HG03442 (cell line): ENCODE measurements at regions not wholly inside any gene's neighbourhood (a gene's known extent, or its start where the extent isn't known, plus 50 kb on each side); places are given as distances from the start of the nearest gene placed in this dataset.
"Not testable (repeated sequence)": the region's sequence is repeated elsewhere in the genome, so short reads cannot be mapped to it uniquely, and the experiment has no call there.

Experiments used
- ATAC-seq: cut with Tn5 transposase; IDR thresholded peaks from one replicate; pipeline ENCODE4 v1.9.1; 2021; ENCODE audit warnings: mild to moderate bottlenecking, moderate library complexity; ENCODE audit not compliant: unreplicated experiment

GRCh38 chr4:74505355-74505978 is 60.5 kb downstream of the AREG start:
- ATAC-seq = not testable (repeated sequence)

GRCh38 chr4:74509363-74509762 is 64.4 kb downstream of the AREG start:
- ATAC-seq = not testable (repeated sequence)

- no peak for ATAC-seq
Measured at GRCh38 chr4:74516303-74516702, 71.4 kb downstream of the AREG start.

- ATAC-seq = no peak
Measured at GRCh38 chr4:74517996-74518395, 73.1 kb downstream of the AREG start.

DNA sequence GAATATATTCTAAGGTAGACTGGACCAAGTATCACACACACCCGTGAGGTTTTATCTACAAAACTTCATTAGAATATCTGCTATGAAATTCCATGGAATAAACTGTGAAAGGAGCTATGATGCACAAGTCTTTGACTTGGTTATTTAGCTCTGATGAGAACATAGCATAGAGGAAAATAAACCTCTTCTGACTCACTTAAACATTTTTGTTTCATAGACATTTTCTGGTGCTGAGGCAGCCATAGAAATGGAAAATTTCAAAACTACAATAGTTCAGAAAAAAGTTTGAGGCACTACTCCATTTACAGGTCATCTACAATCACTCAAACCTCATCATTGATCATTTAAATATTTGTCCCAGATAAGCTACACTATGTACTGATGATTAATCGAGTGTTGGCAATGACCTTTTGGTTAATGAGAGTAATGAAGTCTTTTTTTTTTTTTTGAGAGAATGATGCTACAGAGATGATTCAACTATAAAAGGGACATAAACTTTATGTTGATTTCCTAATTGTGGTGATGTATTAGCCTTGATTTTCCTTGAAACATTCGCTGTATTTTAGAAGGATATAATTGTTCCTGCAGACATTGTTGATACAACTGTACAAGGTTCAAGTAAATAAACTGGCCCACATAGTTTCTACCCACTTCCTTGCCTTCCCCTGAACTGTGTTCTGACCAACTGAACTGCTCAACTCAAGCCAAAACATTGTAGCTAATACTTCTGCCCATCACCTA is 77.5 kb downstream of the AREG start:
- no peak for ATAC-seq

GRCh38 chr4:74523096-74523495 is 78.2 kb downstream of the AREG start:
- ATAC-seq = no peak

DNA sequence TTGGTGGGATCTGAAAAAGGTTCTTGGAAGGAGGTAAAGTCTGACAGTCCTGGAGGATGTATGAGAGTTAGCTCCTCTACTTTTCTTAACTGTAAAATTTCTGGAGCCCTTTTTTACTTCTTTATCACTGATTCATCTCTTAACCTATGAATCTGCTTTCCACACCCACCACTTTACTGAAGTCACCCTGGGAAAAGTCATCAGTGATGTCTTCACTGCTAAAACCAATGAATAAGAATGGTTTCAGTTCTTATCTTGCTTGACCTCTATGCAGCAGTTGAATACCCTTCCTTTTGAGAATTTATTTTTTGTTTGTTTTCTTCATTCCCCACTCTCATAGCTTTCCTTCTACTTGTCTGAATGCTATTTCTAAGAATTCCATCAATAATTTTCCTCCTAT is 80.0 kb downstream of the AREG start:
- ATAC-seq = no peak

- ATAC-seq = no peak
Measured at GRCh38 chr4:74527049-74527448, 82.1 kb downstream of the AREG start.

- no peak for ATAC-seq
Measured at GRCh38 chr4:74528178-74528577, 83.2 kb downstream of the AREG start.

GRCh38 chr4:74529284-74530041 is 84.5 kb downstream of the AREG start:
- ATAC-seq = no peak

GRCh38 chr4:74531963-74532794 is 87.2 kb downstream of the AREG start:
- ATAC-seq = peak; percentile 92

DNA sequence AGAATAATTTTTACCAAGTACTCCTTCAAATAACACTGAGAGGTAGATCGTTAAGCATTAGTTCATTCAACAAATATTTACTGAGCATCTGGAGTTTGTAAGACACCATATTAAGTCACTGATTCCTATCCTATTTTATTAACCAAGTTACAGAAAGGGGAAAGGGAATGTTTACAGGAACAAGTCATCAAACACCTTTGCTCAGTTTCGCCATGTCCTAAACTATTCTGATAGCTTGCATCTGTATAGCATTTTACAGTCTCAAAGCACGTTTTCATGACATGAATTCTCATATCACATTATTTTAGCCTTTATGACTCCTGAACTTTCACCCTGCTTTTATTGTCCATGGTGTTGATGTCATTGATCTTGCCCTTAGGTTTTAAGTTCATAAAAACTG is 89.2 kb downstream of the AREG start:
- no peak for ATAC-seq

DNA sequence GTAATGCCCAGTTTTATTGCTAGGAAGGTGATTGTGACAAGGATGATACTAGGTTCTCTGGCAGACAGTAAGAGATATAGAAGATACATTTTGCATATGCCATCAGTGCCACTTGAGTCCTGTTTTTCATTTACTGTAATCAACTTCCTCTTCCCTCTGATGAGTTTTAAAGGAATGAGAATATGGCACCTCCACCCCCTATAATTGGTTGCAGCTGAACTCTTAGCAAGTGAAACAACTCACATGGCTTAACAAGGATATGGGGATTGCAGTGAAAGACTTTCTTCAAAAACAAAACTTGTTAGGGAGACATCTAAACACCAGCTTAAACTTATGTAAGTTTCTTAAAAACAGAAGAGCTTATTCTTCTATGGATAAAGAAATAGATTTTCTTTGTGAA is 90.0 kb downstream of the AREG start:
- ATAC-seq = no peak

DNA sequence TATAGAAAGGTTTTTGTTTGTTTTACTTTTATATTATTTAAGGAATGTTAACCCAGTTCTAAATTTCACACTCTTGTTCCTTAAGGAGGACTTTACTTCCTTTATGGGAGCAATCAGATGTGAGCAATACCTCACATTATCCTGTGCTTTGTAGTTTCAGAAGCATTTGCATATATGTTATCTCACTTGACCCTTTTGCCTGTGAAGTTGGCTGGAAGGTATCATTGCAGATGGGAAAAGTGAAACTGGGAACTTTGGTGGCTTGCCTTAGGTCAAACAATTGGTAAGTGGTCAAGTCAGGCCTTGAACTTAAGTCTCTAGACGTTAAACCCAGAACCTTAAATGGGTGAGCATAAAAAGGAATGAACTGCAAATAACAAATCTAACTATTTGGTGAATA is 90.6 kb downstream of the AREG start:
- no peak for ATAC-seq

DNA sequence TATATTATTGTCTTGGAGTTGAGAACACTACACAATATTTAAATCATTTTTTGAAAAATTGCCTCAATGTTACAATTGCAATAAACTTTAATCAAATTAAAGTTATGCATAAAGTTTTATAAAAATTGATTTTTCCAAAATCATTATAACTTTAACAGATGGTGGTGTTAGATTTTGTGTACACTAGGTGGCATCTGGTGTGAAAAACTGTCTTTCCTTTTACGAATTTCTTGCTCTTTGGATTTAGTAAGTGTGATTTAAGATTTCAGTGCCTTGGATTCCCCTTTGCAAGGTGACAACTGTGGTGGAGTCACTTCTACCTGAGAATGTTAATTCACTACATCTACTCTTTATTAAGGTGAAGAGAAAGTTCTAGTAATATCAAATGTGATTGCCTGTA is 91.6 kb downstream of the AREG start:
- no peak for ATAC-seq

- no peak for ATAC-seq
Measured at GRCh38 chr4:74537459-74537858, 92.5 kb downstream of the AREG start.

- ATAC-seq = no peak
Measured at GRCh38 chr4:74539044-74539790, 94.3 kb downstream of the AREG start.

GRCh38 chr4:74540193-74540592 is 95.3 kb downstream of the AREG start:
- no peak for ATAC-seq

- no peak for ATAC-seq
Measured at GRCh38 chr4:74541667-74542066, 96.7 kb downstream of the AREG start.

DNA sequence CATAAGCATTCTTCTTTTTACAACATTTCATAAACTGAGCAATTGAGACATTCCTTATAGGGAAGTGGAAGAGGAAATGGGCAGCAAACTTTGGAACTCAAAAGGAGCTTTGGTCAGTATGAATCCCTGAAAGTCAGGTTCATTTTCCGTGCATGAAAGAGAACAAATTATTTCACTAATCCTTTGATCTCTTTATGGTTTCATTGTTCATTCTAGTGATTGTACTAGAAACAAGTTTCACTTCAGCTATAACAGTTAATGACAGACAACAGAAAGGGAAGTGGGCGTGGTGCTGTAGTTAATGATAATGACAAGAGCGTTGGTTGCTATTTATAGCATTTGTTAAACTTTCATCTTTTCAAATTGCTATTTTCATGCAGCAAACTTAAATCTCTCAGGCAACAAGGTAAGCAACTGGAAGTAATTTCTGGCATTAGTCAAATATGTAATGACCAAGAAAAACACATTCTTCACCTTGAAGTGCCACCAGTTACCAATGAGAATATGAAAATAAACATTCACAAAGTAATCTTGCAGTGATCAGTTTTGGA is 98.4 kb downstream of the AREG start:
- ATAC-seq = peak; percentile 78
